ENCODE measurements at regions not wholly inside any gene's neighbourhood (a gene's known extent, or its start where the extent isn't known, plus 50 kb on each side); places are given as distances from the start of the nearest gene placed in this dataset.

- DNase-seq: no peak
These were observed 241.8 kb upstream of the PRDM1 start for GRCh38 chr6:105844275-105844883.

- no peak for DNase-seq
These were observed 246.9 kb upstream of the PRDM1 start for GRCh38 chr6:105839266-105839665.

GRCh38 chr6:105838171-105838570 is 248.0 kb upstream of the PRDM1 start:
- DNase-seq: no peak

DNA sequence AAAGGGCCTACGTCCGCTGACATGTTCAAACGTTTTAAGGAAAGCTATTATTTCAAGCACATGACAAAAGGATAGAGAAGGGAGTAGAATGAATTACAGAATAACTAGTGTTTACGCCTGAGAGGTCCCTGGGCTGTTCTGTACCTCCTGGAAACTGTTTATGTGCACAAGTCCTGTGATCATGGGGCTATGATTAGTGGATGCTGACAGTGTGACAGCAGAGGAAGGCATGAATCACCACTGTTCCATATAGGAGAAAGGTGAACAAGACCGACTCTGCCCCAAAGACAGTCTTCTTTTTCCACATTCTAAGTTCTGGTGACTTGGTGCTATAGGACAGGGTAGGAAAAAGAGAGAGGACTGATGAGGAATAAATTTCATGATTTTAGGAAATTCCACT is 249.2 kb upstream of the PRDM1 start:
- no peak for DNase-seq

- DNase-seq: no peak
These were observed 249.8 kb upstream of the PRDM1 start for GRCh38 chr6:105836379-105836778.

DNA sequence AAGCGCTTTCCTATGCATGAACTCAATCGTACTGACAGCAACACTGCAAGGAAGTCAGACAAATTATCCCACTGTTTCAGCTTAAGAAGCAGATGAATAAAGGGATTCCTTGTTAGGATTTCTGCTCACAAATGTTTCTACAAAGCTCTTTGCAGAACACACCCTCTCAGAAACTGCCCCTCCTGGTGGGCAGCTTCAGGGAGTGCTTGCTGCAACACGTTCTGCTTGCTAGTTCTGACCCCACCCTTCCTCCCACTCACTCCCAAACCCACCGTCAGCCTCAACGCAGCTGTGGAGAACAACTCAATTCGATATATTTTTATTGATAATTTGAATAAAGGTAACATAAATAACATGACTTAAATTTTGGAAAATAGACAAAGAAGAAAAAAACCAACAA is 250.8 kb upstream of the PRDM1 start:
- no peak for DNase-seq

DNA sequence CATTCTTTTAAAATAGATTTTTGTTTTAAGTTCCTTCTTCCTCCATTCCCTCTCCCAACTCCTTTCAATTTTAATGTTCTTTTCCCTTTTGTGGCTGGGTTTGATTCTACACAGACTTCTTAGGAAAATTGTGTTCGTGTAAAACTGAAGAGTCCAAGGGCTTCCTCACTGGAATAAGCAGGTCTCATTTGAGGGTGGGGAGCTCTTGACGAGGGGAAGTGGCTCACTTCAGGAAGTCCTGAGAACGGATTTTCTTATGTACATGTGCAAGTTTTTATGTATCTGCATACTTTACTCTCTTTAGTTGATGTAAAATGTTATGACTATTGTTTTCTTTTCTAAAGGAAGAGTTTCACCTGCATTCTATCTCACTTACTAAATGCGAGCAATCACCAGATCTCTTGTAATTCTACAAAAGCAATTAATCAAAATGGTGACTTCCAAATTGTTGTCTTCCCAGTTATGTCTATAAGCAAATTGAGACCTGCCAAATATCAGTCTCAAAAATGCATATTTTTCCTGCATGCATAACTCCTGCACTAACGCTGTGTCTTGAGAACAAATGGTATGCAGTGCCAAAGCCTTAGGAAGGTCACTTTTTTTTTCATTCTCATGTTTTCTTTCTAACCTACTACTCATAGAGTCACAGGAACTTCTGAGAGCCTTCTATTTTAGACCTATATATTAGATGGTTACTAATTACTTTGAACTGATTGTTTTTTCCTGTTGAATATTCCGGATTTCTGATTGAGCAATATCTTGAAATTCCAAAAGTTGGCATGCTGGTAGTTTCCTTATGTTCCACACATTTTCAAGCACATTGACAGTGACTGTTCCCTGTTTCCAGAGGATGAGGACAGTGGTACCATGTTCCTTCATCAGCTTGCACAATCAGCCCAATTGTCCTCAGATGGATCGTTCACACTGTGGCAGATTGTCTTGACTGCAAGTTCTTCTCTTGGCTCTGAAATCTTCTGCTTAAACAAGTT is 251.9 kb upstream of the PRDM1 start:
- DNase-seq: no peak

- DNase-seq: no peak
These were observed 253.8 kb upstream of the PRDM1 start for GRCh38 chr6:105832313-105832761.

- no peak for DNase-seq
These were observed 254.6 kb upstream of the PRDM1 start for GRCh38 chr6:105831311-105832097.

GRCh38 chr6:105825210-105825609 is 260.9 kb upstream of the PRDM1 start:
- DNase-seq: no peak

DNA sequence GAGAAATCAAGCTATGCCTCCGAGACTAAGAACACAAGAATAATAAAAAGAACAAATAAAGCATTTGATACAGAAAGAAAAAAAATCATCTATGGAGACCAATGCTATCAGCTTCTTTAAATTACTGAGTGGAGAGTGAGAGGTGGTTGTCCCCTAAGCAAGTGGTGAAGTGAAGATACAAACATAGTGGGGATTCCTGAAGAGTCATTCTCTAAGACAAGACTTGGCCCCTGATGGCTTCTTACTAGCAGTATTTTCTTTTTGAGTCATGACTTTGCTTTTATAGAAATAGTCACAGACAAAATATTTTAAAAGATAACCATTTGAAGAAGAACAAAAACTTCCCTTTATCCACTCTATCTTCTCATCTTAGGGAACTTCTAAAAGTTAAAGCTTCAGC is 261.4 kb upstream of the PRDM1 start:
- no peak for DNase-seq

DNA sequence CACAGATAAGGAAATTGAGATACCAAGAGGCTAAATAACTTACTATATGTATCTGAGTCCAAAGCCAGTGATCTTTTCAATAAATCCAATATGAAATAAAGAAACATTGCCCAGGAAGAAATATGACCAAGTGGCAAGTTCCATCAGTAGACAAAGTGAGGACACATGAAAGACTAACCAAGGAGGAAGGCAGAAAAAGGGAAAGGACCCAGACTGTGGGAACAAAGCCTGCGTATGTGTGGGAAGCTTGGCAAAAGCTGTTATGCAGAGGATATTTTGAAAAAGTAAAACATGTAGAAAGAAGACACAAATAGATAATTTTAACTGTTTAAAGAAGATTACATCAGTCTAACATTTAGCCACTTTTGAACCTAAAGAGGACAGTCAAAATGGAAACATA is 264.4 kb upstream of the PRDM1 start:
- no peak for DNase-seq

- DNase-seq: no peak
These were observed 265.1 kb upstream of the PRDM1 start for GRCh38 chr6:105821027-105821426.

- no peak for DNase-seq
These were observed 266.4 kb upstream of the PRDM1 start for GRCh38 chr6:105819745-105820144.

DNA sequence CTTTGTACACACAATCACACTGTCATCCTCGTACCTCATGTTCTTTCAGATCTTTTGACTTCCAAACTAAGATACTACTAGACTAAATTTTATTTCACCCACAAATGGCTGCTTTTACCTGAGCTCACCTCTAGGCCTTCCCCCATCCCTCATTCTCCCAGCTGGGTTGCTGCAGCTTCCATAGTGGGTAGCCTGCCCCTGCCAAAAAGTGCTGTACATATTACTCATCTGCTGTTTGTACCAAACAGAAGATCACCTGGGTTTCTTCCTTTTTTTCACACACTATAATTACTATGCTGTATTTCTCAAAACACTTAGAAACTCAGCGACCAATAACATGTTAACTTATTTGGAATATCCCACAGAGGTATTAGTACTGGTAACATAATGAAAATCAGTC is 267.6 kb upstream of the PRDM1 start:
- no peak for DNase-seq

DNA sequence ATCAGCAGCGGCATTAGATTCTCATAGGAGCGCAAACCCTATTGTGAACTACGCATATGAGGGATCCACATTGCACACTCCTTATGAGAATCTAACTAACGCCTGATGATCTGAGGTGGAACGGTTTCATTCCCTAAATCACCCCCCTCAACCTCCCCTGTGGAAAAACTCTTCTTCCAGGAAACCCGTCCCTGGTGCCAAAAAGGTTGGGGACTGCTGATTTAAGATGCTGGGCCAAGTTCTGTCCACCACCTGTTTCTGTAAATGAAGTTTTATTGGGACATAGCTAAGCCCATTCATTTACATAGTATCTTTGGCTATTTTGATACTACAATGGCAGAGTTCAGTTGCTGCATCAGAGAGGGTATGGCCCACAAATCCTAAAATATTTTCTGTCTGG is 268.2 kb upstream of the PRDM1 start:
- no peak for DNase-seq

GRCh38 chr6:105817370-105817769 is 268.8 kb upstream of the PRDM1 start:
- DNase-seq: no peak

GRCh38 chr6:105816847-105817246 is 269.3 kb upstream of the PRDM1 start:
- DNase-seq: no peak

- no peak for DNase-seq
These were observed 270.2 kb upstream of the PRDM1 start for GRCh38 chr6:105815661-105816555.

GRCh38 chr6:105814745-105815536 is 271.2 kb upstream of the PRDM1 start:
- DNase-seq: no peak

DNA sequence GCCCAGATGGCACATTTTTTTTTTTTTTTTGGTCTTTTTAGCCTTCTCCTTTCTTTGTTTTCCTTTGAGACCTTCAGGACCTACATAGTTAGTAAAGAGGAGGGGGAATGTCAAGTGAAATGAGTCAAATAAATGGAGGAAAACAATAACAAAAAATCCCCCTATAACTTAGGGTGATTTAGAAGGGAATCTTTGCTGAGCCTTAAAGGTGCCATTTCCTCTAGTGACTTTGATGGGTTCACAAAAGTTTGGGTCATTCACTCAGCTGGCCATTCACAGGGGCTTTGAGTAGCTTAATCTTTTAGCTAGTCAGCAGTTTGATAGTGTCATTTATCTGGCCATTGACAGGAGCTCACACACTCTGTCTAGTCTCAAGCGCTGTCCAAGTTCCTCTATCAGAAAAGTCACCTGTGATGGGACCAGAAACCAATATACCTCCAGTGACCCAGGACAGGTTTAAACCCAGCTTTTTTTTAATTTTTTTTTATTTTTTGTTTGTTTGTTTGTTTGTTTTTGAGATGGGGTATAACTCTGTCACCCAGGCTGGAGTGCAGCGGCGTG is 275.1 kb upstream of the PRDM1 start:
- no peak for DNase-seq
